ENCODE measurements at regions not wholly inside any gene's neighbourhood (a gene's known extent, or its start where the extent isn't known, plus 50 kb on each side); places are given as distances from the start of the nearest gene placed in this dataset.
"Not testable (repeated sequence)": the region's sequence is repeated elsewhere in the genome, so short reads cannot be mapped to it uniquely, and the experiment has no call there.

- TF ChIP-seq CTCF (conservative IDR thresholded peaks at IDR 0.05; ENCODE audit: low read depth, low read length); EZH2 (IDR thresholded peaks at IDR 0.05; ENCODE audit: borderline replicate concordance, low read depth, low read length, poor library complexity, severe bottlenecking): not testable (repeated sequence)
These were observed 69.2 kb downstream of the TRIM43 start for GRCh38 chr2:95660766-95661562.

All from A673 (cell line).